Naive thymus-derived CD4-positive, alpha-beta T cell (primary cell): ENCODE measurements at regions not wholly inside any gene's neighbourhood (a gene's known extent, or its start where the extent isn't known, plus 50 kb on each side); places are given as distances from the start of the nearest gene placed in this dataset.

Experiments used
- ATAC-seq: fragments of 150-1000 bp; cut with Tn5 transposase; 2 replicates; pipeline ENCODE4 v1.10.0; 2021; ENCODE audit warnings: mild to moderate bottlenecking, moderate library complexity
- CTCF ChIA-PET: fragments of 350-600 bp; sonication (Branson Sonifier 250); formaldehyde crosslinking; loops from one replicate; lab custom pipeline; 2021; ENCODE audit warnings: antibody characterized with exemption; lab: Charles Lee
- POLR2A ChIA-PET: fragments of 350-600 bp; sonication (Branson Sonifier 250); formaldehyde crosslinking; loops from one replicate; lab custom pipeline; 2021; ENCODE audit warnings: antibody characterized with exemption, inconsistent platforms; lab: Charles Lee
- DNase-seq, 9 donors: peaks; one replicate each; pipeline versions ENCODE4 v3.0.0 to v3.0.0-alpha.2; 2020 to 2022; ENCODE audit warnings: mixed read lengths in 1 of 9
- H3K27ac ChIP-seq: one replicate; pipeline ENCODE4 v1.7.0; 2013; ENCODE audit warnings: mild to moderate bottlenecking, low read depth, low read length, moderate library complexity
- H3K27me3 ChIP-seq, 2 donors: one replicate each; pipeline ENCODE4 v1.7.0; 2013; ENCODE audit warnings: low read length in 2 of 2, mild to moderate bottlenecking in 2 of 2, moderate library complexity in 2 of 2; ENCODE audit not compliant: control insufficient read depth in 2 of 2, insufficient read depth in 2 of 2
- H3K36me3 ChIP-seq, 3 experiments: 1 replicate in 2 of 3; 2 replicates in 1 of 3; pipeline ENCODE4 v1.7.0; 2013; ENCODE audit warnings: low read length in 3 of 3, mild to moderate bottlenecking in 3 of 3, moderate library complexity in 1 of 3; ENCODE audit not compliant: insufficient read depth in 3 of 3, control insufficient read depth in 2 of 3
- H3K4me1 ChIP-seq, 2 donors: one replicate each; pipeline ENCODE4 v1.7.0; 2013; ENCODE audit warnings: low read length in 2 of 2, mild to moderate bottlenecking in 2 of 2, moderate library complexity in 1 of 2; ENCODE audit not compliant: control insufficient read depth in 2 of 2, insufficient read depth in 2 of 2
- H3K4me3 ChIP-seq: 2 replicates; pipeline ENCODE4 v1.7.0; 2013; ENCODE audit warnings: mild to moderate bottlenecking, low read length
- H3K9me3 ChIP-seq, 3 experiments: 1 replicate in 2 of 3; 2 replicates in 1 of 3; pipeline ENCODE4 v1.7.0; 2013; ENCODE audit warnings: low read length in 3 of 3; ENCODE audit not compliant: control insufficient read depth in 2 of 3
- H3K27ac Mint-ChIP-seq, 9 donors: one replicate each; pipeline ENCODE4 v1.8.0; 2020 to 2022; ENCODE audit warnings: mixed read lengths in 9 of 9, mild to moderate bottlenecking in 8 of 9, moderate library complexity in 5 of 9, inconsistent platforms in 2 of 9
- H3K27me3 Mint-ChIP-seq, 5 donors: one replicate each; pipeline ENCODE4 v1.8.0; 2021 to 2022; ENCODE audit warnings: mixed read lengths in 5 of 5, mild to moderate bottlenecking in 1 of 5
- H3K36me3 Mint-ChIP-seq, 5 donors: one replicate each; pipeline ENCODE4 v1.8.0; 2020 to 2022; ENCODE audit warnings: mixed read lengths in 5 of 5, mild to moderate bottlenecking in 3 of 5, inconsistent platforms in 1 of 5
- H3K4me1 Mint-ChIP-seq, 7 donors: one replicate each; pipeline ENCODE4 v1.8.0; 2020 to 2022; ENCODE audit warnings: mixed read lengths in 7 of 7, mild to moderate bottlenecking in 3 of 7, inconsistent platforms in 1 of 7
- H3K4me3 Mint-ChIP-seq, 10 donors: one replicate each; pipeline ENCODE4 v1.8.0; 2020 to 2022; ENCODE audit warnings: mild to moderate bottlenecking in 10 of 10, mixed read lengths in 10 of 10, moderate library complexity in 6 of 10, inconsistent platforms in 2 of 10
- H3K9me3 Mint-ChIP-seq, 11 donors: one replicate each; pipeline ENCODE4 v1.8.0; 2020 to 2022; ENCODE audit warnings: mixed read lengths in 11 of 11, mild to moderate bottlenecking in 4 of 11, inconsistent platforms in 1 of 11, moderate library complexity in 1 of 11
- intact Hi-C, 2 donors: fragments of 100-400 bp; cut with micrococcal nuclease; formaldehyde crosslinking; loops; one replicate each; pipeline ENCODE4 v1.15.1; 2023

GRCh38 chr9:88751781-88752180 lies 216.8 kb downstream of the NXNL2 start:
- H3K4me1 ChIP-seq: no peaks in the 10 kb centered on the region
- H3K27me3 ChIP-seq: no peaks in the 10 kb centered on the region
- intact Hi-C loops: no loop called here
- ATAC-seq (no peak), DNase-seq (no peak)
- Mint-ChIP-seq H3K4me3 (no peak overlapping the region), H3K27me3 (peaks cover 0 to 13% (median 9%) of the 10 kb centered on the region in 5 donors), H3K36me3 (peaks cover 0 to 3% (median 0%) of the 10 kb centered on the region in 5 donors), H3K27ac (no peak overlapping the region), H3K4me1 (no peaks in the 10 kb centered on the region), H3K9me3 (peaks cover 0 to 11% (median 0%) of the 10 kb centered on the region in 11 donors)
- no peak overlapping the region for H3K27ac ChIP-seq
- no peaks in the 10 kb centered on the region for H3K36me3 ChIP-seq
- CTCF ChIA-PET: no interaction called here
- no peaks in the 10 kb centered on the region for H3K9me3 ChIP-seq
- POLR2A ChIA-PET: no interaction called here
- H3K4me3 ChIP-seq: no peak overlapping the region

GRCh38 chr9:88753691-88754367 lies 218.9 kb downstream of the NXNL2 start:
- H3K27ac ChIP-seq: no peak overlapping the region
- H3K9me3 Mint-ChIP-seq: peaks cover 0 to 11% (median 0%) of the 10 kb centered on the region in 11 donors
- H3K27ac Mint-ChIP-seq: no peak overlapping the region
- CTCF ChIA-PET: no interaction called here
- H3K27me3 Mint-ChIP-seq: peaks cover 0 to 22% (median 12%) of the 10 kb centered on the region in 5 donors
- POLR2A ChIA-PET: no interaction called here
- H3K4me1 ChIP-seq: no peaks in the 10 kb centered on the region
- DNase-seq: no peak
- intact Hi-C loops: no loop called here
- H3K4me3 ChIP-seq: no peak overlapping the region
- no peaks in the 10 kb centered on the region for H3K9me3 ChIP-seq
- H3K36me3 ChIP-seq: no peaks in the 10 kb centered on the region
- H3K27me3 ChIP-seq: no peaks in the 10 kb centered on the region
- no peak for ATAC-seq
- H3K36me3 Mint-ChIP-seq: peaks cover 0 to 3% (median 0%) of the 10 kb centered on the region in 5 donors
- no peaks in the 10 kb centered on the region for H3K4me1 Mint-ChIP-seq
- H3K4me3 Mint-ChIP-seq: no peak overlapping the region

- H3K27ac ChIP-seq: no peak overlapping the region
- ATAC-seq (no peak), DNase-seq (no peak)
- H3K4me3 ChIP-seq: no peak overlapping the region
- Mint-ChIP-seq H3K4me3 (no peak overlapping the region), H3K36me3 (peaks cover 0 to 3% (median 0%) of the 10 kb centered on the region in 5 donors), H3K4me1 (no peaks in the 10 kb centered on the region), H3K9me3 (peaks cover 0 to 12% (median 0%) of the 10 kb centered on the region in 11 donors), H3K27ac (no peak overlapping the region), H3K27me3 (peaks cover 0 to 29% (median 14%) of the 10 kb centered on the region in 5 donors)
- CTCF ChIA-PET: no interaction called here
- POLR2A ChIA-PET: no interaction called here
- H3K9me3 ChIP-seq: no peaks in the 10 kb centered on the region
- no peaks in the 10 kb centered on the region for H3K27me3 ChIP-seq
- H3K36me3 ChIP-seq: no peaks in the 10 kb centered on the region
- H3K4me1 ChIP-seq: no peaks in the 10 kb centered on the region
- intact Hi-C loops: no loop called here
Measured at GRCh38 chr9:88754452-88754851, 219.5 kb downstream of the NXNL2 start.

GRCh38 chr9:88754886-88755285 lies 219.9 kb downstream of the NXNL2 start:
- peaks cover 2 to 30% (median 18%) of the 10 kb centered on the region in 5 donors for H3K27me3 Mint-ChIP-seq
- H3K4me3 Mint-ChIP-seq: no peak overlapping the region

GRCh38 chr9:88757406-88758010 lies 222.5 kb downstream of the NXNL2 start:
- Histone ChIP-seq H3K36me3 (no peaks in the 10 kb centered on the region), H3K27me3 (no peaks in the 10 kb centered on the region), H3K4me1 (no peaks in the 10 kb centered on the region), H3K9me3 (no peaks in the 10 kb centered on the region), H3K4me3 (no peak overlapping the region), H3K27ac (no peak overlapping the region)
- ChIA-PET POLR2A (no interaction called here), CTCF (no interaction called here)
- H3K27ac Mint-ChIP-seq: no peak overlapping the region
- H3K9me3 Mint-ChIP-seq: peaks cover 0 to 6% (median 0%) of the 10 kb centered on the region in 11 donors
- peaks cover 11 to 44% (median 34%) of the 10 kb centered on the region in 5 donors for H3K27me3 Mint-ChIP-seq
- no peak for DNase-seq
- no peaks in the 10 kb centered on the region for H3K4me1 Mint-ChIP-seq
- no peak overlapping the region for H3K4me3 Mint-ChIP-seq
- ATAC-seq: no peak
- intact Hi-C loops: no loop called here
- no peaks in the 10 kb centered on the region for H3K36me3 Mint-ChIP-seq

More at GRCh38 chr9:88754886-88755285, 219.9 kb downstream of the NXNL2 start:
- Histone ChIP-seq H3K27me3 (no peaks in the 10 kb centered on the region), H3K36me3 (no peaks in the 10 kb centered on the region), H3K9me3 (no peaks in the 10 kb centered on the region), H3K4me3 (no peak overlapping the region), H3K4me1 (no peaks in the 10 kb centered on the region), H3K27ac (no peak overlapping the region)
- H3K4me1 Mint-ChIP-seq: no peaks in the 10 kb centered on the region
- no peak overlapping the region for H3K27ac Mint-ChIP-seq
- ATAC-seq: no peak
- ChIA-PET CTCF (no interaction called here), POLR2A (interaction anchor here (0.6 kb wide), 1 partner anchor 20 kb away, joined by 3 read pairs; no protein-coding TSS in a partner anchor)
- intact Hi-C loops: no loop called here
- no peak for DNase-seq
- H3K36me3 Mint-ChIP-seq: peaks cover 0 to 3% (median 0%) of the 10 kb centered on the region in 5 donors
- H3K9me3 Mint-ChIP-seq: peaks cover 0 to 17% (median 0%) of the 10 kb centered on the region in 11 donors

GRCh38 chr9:88759364-88759763 lies 224.4 kb downstream of the NXNL2 start:
- ATAC-seq: no peak
- POLR2A ChIA-PET: no interaction called here
- Mint-ChIP-seq H3K27ac (no peak overlapping the region), H3K9me3 (peaks cover 0 to 6% (median 0%) of the 10 kb centered on the region in 11 donors), H3K4me1 (no peaks in the 10 kb centered on the region), H3K36me3 (no peaks in the 10 kb centered on the region), H3K27me3 (peaks cover 18 to 36% (median 31%) of the 10 kb centered on the region in 5 donors), H3K4me3 (no peak overlapping the region)
- DNase-seq: no peak
- Histone ChIP-seq H3K36me3 (no peaks in the 10 kb centered on the region), H3K4me1 (no peaks in the 10 kb centered on the region), H3K27me3 (no peaks in the 10 kb centered on the region), H3K4me3 (no peak overlapping the region), H3K27ac (no peak overlapping the region), H3K9me3 (no peaks in the 10 kb centered on the region)
- intact Hi-C loops: no loop called here
- CTCF ChIA-PET: no interaction called here
